Activated naive CD8-positive, alpha-beta T cell treated with anti-CD3 and anti-CD28 coated beads, Interleukin-2, amount 10 ng/mL, durations not matched to agents 7 days and 5 days (primary cell): ENCODE measurements at regions not wholly inside any gene's neighbourhood (a gene's known extent, or its start where the extent isn't known, plus 50 kb on each side); places are given as distances from the start of the nearest gene placed in this dataset.

ENCODE experiments used
- ATAC-seq: fragments of 150-1000 bp; cut with Tn5 transposase; one replicate; pipeline ENCODE4 v1.10.0; 2021; ENCODE audit warnings: low read depth, moderate library complexity
- POLR2A ChIA-PET: fragments of 350-600 bp; sonication (Branson Sonifier 250); formaldehyde crosslinking; loops from one replicate; lab custom pipeline; 2021; ENCODE audit warnings: antibody characterized with exemption; lab: Charles Lee
- DNase-seq: peaks from one replicate; pipeline ENCODE4 v3.0.0; 2021
- H3K27ac Mint-ChIP-seq: one replicate; pipeline ENCODE4 v1.8.0; 2022; ENCODE audit warnings: mild to moderate bottlenecking, mixed read lengths
- H3K27me3 Mint-ChIP-seq: one replicate; pipeline ENCODE4 v1.8.0; 2022; ENCODE audit warnings: mild to moderate bottlenecking, moderate library complexity, mixed read lengths
- H3K36me3 Mint-ChIP-seq: one replicate; pipeline ENCODE4 v1.8.0; 2021; ENCODE audit warnings: mild to moderate bottlenecking, mixed read lengths
- H3K4me1 Mint-ChIP-seq: one replicate; pipeline ENCODE4 v1.8.0; 2021; ENCODE audit warnings: mixed read lengths
- H3K4me3 Mint-ChIP-seq: one replicate; pipeline ENCODE4 v1.8.0; 2022; ENCODE audit warnings: mild to moderate bottlenecking, moderate library complexity, mixed read lengths
- H3K9me3 Mint-ChIP-seq: one replicate; pipeline ENCODE4 v1.8.0; 2021; ENCODE audit warnings: mixed read lengths

- POLR2A ChIA-PET, result no interaction called here
- H3K9me3 Mint-ChIP-seq, result no peaks in the 10 kb centered on the region
- no peak for DNase-seq
- no peak overlapping the region for H3K27ac Mint-ChIP-seq
- no peaks in the 10 kb centered on the region for H3K36me3 Mint-ChIP-seq
- no peak overlapping the region for H3K4me3 Mint-ChIP-seq
- no peak for ATAC-seq
- H3K4me1 Mint-ChIP-seq, result no peaks in the 10 kb centered on the region
- H3K27me3 Mint-ChIP-seq, result no peaks in the 10 kb centered on the region
Observed at GRCh38 chr13:78299832-78300623, 303.3 kb downstream of the POU4F1 start.

- no peak for ATAC-seq
- no peaks in the 10 kb centered on the region for H3K9me3 Mint-ChIP-seq
- no peak overlapping the region for H3K27ac Mint-ChIP-seq
Observed at GRCh38 chr13:78298657-78299056, 304.7 kb downstream of the POU4F1 start.

GRCh38 chr13:78286748-78287147 lies 316.6 kb downstream of the POU4F1 start:
- Mint-ChIP-seq H3K4me1 (no peaks in the 10 kb centered on the region), H3K9me3 (peaks cover 5% of the 10 kb centered on the region), H3K4me3 (no peak overlapping the region), H3K36me3 (no peaks in the 10 kb centered on the region), H3K27me3 (no peaks in the 10 kb centered on the region), H3K27ac (no peak overlapping the region)
- POLR2A ChIA-PET, result no interaction called here
- DNase-seq (no peak), ATAC-seq (no peak)

More at GRCh38 chr13:78298657-78299056, 304.7 kb downstream of the POU4F1 start:
- Mint-ChIP-seq H3K4me1 (no peaks in the 10 kb centered on the region), H3K27me3 (no peaks in the 10 kb centered on the region), H3K36me3 (no peaks in the 10 kb centered on the region), H3K4me3 (no peak overlapping the region)
- POLR2A ChIA-PET, result no interaction called here
- no peak for DNase-seq

- Mint-ChIP-seq H3K9me3 (no peaks in the 10 kb centered on the region), H3K4me3 (no peak overlapping the region), H3K4me1 (no peaks in the 10 kb centered on the region), H3K27ac (no peak overlapping the region), H3K36me3 (no peaks in the 10 kb centered on the region), H3K27me3 (no peaks in the 10 kb centered on the region)
- POLR2A ChIA-PET, result no interaction called here
- no peak for DNase-seq
- no peak for ATAC-seq
Observed at GRCh38 chr13:78265098-78265497, 338.3 kb downstream of the POU4F1 start.

GRCh38 chr13:78258304-78258703 lies 339.7 kb upstream of the EDNRB start:
- H3K27ac Mint-ChIP-seq, result no peak overlapping the region
- POLR2A ChIA-PET, result no interaction called here

GRCh38 chr13:78256484-78256883 lies 337.9 kb upstream of the EDNRB start:
- POLR2A ChIA-PET, result no interaction called here
- no peaks in the 10 kb centered on the region for H3K9me3 Mint-ChIP-seq
- H3K27ac Mint-ChIP-seq, result no peak overlapping the region
- no peaks in the 10 kb centered on the region for H3K36me3 Mint-ChIP-seq
- DNase-seq (no peak), ATAC-seq (no peak)
- H3K4me3 Mint-ChIP-seq, result no peak overlapping the region
- peaks cover 2% of the 10 kb centered on the region for H3K27me3 Mint-ChIP-seq
- H3K4me1 Mint-ChIP-seq, result no peaks in the 10 kb centered on the region

More at GRCh38 chr13:78258304-78258703, 339.7 kb upstream of the EDNRB start:
- Mint-ChIP-seq H3K4me1 (no peaks in the 10 kb centered on the region), H3K9me3 (no peaks in the 10 kb centered on the region), H3K36me3 (no peaks in the 10 kb centered on the region), H3K4me3 (no peak overlapping the region), H3K27me3 (peaks cover 2% of the 10 kb centered on the region)
- ATAC-seq, result no peak
- no peak for DNase-seq

- H3K9me3 Mint-ChIP-seq, result no peaks in the 10 kb centered on the region
- H3K4me1 Mint-ChIP-seq, result no peaks in the 10 kb centered on the region
- H3K27me3 Mint-ChIP-seq, result no peaks in the 10 kb centered on the region
- H3K27ac Mint-ChIP-seq, result no peak overlapping the region
- no peak overlapping the region for H3K4me3 Mint-ChIP-seq
- ATAC-seq (no peak), DNase-seq (no peak)
- no peaks in the 10 kb centered on the region for H3K36me3 Mint-ChIP-seq
- POLR2A ChIA-PET, result no interaction called here
Observed at GRCh38 chr13:78254113-78254512, 335.5 kb upstream of the EDNRB start.

GRCh38 chr13:78247362-78247761 lies 328.7 kb upstream of the EDNRB start:
- POLR2A ChIA-PET, result no interaction called here
- Mint-ChIP-seq H3K36me3 (no peaks in the 10 kb centered on the region), H3K4me3 (no peak overlapping the region), H3K4me1 (no peaks in the 10 kb centered on the region), H3K9me3 (no peaks in the 10 kb centered on the region), H3K27me3 (no peaks in the 10 kb centered on the region), H3K27ac (no peak overlapping the region)
- DNase-seq (no peak), ATAC-seq (no peak)

- Mint-ChIP-seq H3K4me1 (no peaks in the 10 kb centered on the region), H3K4me3 (no peak overlapping the region)
- POLR2A ChIA-PET, result no interaction called here
Observed at GRCh38 chr13:78241278-78241919, 322.8 kb upstream of the EDNRB start.

GRCh38 chr13:78239714-78240113 lies 321.1 kb upstream of the EDNRB start:
- ATAC-seq, result no peak
- H3K4me3 Mint-ChIP-seq, result no peak overlapping the region
- no peaks in the 10 kb centered on the region for H3K9me3 Mint-ChIP-seq
- POLR2A ChIA-PET, result no interaction called here
- H3K27me3 Mint-ChIP-seq, result peaks cover 9% of the 10 kb centered on the region
- H3K27ac Mint-ChIP-seq, result no peak overlapping the region
- H3K4me1 Mint-ChIP-seq, result no peaks in the 10 kb centered on the region
- DNase-seq, result no peak
- no peaks in the 10 kb centered on the region for H3K36me3 Mint-ChIP-seq

More at GRCh38 chr13:78241278-78241919, 322.8 kb upstream of the EDNRB start:
- Mint-ChIP-seq H3K27me3 (peaks cover 5% of the 10 kb centered on the region), H3K27ac (no peak overlapping the region), H3K36me3 (no peaks in the 10 kb centered on the region), H3K9me3 (no peaks in the 10 kb centered on the region)
- peak; percentile 32 for DNase-seq
- peak; percentile 47 for ATAC-seq

GRCh38 chr13:78238911-78239310 lies 320.3 kb upstream of the EDNRB start:
- Mint-ChIP-seq H3K27me3 (peaks cover 9% of the 10 kb centered on the region), H3K27ac (no peak overlapping the region), H3K4me1 (no peaks in the 10 kb centered on the region), H3K36me3 (no peaks in the 10 kb centered on the region), H3K4me3 (no peak overlapping the region), H3K9me3 (no peaks in the 10 kb centered on the region)
- DNase-seq, result no peak
- POLR2A ChIA-PET, result no interaction called here
- no peak for ATAC-seq

GRCh38 chr13:78228940-78229339 lies 310.3 kb upstream of the EDNRB start:
- no peak for ATAC-seq
- no peaks in the 10 kb centered on the region for H3K36me3 Mint-ChIP-seq
- no peak overlapping the region for H3K4me3 Mint-ChIP-seq
- POLR2A ChIA-PET, result no interaction called here
- H3K27ac Mint-ChIP-seq, result no peak overlapping the region
- H3K27me3 Mint-ChIP-seq, result peaks cover 2% of the 10 kb centered on the region
- no peaks in the 10 kb centered on the region for H3K4me1 Mint-ChIP-seq
- DNase-seq, result no peak
- H3K9me3 Mint-ChIP-seq, result no peaks in the 10 kb centered on the region

GRCh38 chr13:78228211-78228610 lies 309.6 kb upstream of the EDNRB start:
- H3K4me1 Mint-ChIP-seq, result no peaks in the 10 kb centered on the region
- H3K36me3 Mint-ChIP-seq, result no peaks in the 10 kb centered on the region
- H3K27me3 Mint-ChIP-seq, result peaks cover 2% of the 10 kb centered on the region
- H3K9me3 Mint-ChIP-seq, result no peaks in the 10 kb centered on the region
- no peak overlapping the region for H3K4me3 Mint-ChIP-seq
- DNase-seq (no peak), ATAC-seq (no peak)
- POLR2A ChIA-PET, result no interaction called here
- H3K27ac Mint-ChIP-seq, result no peak overlapping the region

- Mint-ChIP-seq H3K4me1 (no peaks in the 10 kb centered on the region), H3K9me3 (no peaks in the 10 kb centered on the region), H3K36me3 (no peaks in the 10 kb centered on the region), H3K27me3 (peaks cover 2% of the 10 kb centered on the region), H3K27ac (no peak overlapping the region), H3K4me3 (no peak overlapping the region)
- ATAC-seq, result no peak
- POLR2A ChIA-PET, result no interaction called here
- DNase-seq, result no peak
Observed at GRCh38 chr13:78227709-78228108, 309.1 kb upstream of the EDNRB start.
